Activated CD4-positive, alpha-beta memory T cell treated with anti-CD3 and anti-CD28 coated beads, Interleukin-2, amount 10 ng/mL, durations not matched to agents 7 days and 5 days (primary cell): ENCODE measurements at regions not wholly inside any gene's neighbourhood (a gene's known extent, or its start where the extent isn't known, plus 50 kb on each side); places are given as distances from the start of the nearest gene placed in this dataset.

Experiments used
- CTCF ChIA-PET: fragments of 350-600 bp; sonication (Branson Sonifier 250); formaldehyde crosslinking; loops from one replicate; lab custom pipeline; 2021; ENCODE audit warnings: antibody characterized with exemption, inconsistent platforms; lab: Charles Lee
- POLR2A ChIA-PET: fragments of 350-600 bp; sonication (Branson Sonifier 250); formaldehyde crosslinking; loops from one replicate; lab custom pipeline; 2021; ENCODE audit warnings: antibody characterized with exemption; lab: Charles Lee
- DNase-seq: peaks from one replicate; pipeline ENCODE4 v3.0.0-alpha.2; 2020
- H3K27ac Mint-ChIP-seq: one replicate; pipeline ENCODE4 v1.8.0; 2021; ENCODE audit warnings: mild to moderate bottlenecking, mixed read lengths
- H3K27me3 Mint-ChIP-seq: one replicate; pipeline ENCODE4 v1.8.0; 2021; ENCODE audit warnings: mixed read lengths
- H3K36me3 Mint-ChIP-seq: one replicate; pipeline ENCODE4 v1.8.0; 2021; ENCODE audit warnings: low read depth, mixed read lengths
- H3K4me1 Mint-ChIP-seq: one replicate; pipeline ENCODE4 v1.8.0; 2021; ENCODE audit warnings: mixed read lengths
- H3K4me3 Mint-ChIP-seq: one replicate; pipeline ENCODE4 v1.8.0; 2021; ENCODE audit warnings: mild to moderate bottlenecking, mixed read lengths
- H3K9me3 Mint-ChIP-seq: one replicate; pipeline ENCODE4 v1.8.0; 2021; ENCODE audit warnings: mixed read lengths

GRCh38 chr13:72253754-72254153 is 386.8 kb upstream of the DACH1 start:
- no peaks in the 10 kb centered on the region for H3K4me1 Mint-ChIP-seq
- H3K27me3 Mint-ChIP-seq = no peaks in the 10 kb centered on the region
- H3K36me3 Mint-ChIP-seq = no peaks in the 10 kb centered on the region
- no peak overlapping the region for H3K4me3 Mint-ChIP-seq
- DNase-seq = no peak
- no peak overlapping the region for H3K27ac Mint-ChIP-seq
- POLR2A ChIA-PET = no interaction called here
- no peaks in the 10 kb centered on the region for H3K9me3 Mint-ChIP-seq
- CTCF ChIA-PET = no interaction called here

GRCh38 chr13:72246396-72246795 is 379.4 kb upstream of the DACH1 start:
- POLR2A ChIA-PET = no interaction called here
- Mint-ChIP-seq H3K4me3 (no peak overlapping the region), H3K4me1 (no peaks in the 10 kb centered on the region), H3K27me3 (no peaks in the 10 kb centered on the region), H3K27ac (no peak overlapping the region), H3K9me3 (no peaks in the 10 kb centered on the region), H3K36me3 (no peaks in the 10 kb centered on the region)
- CTCF ChIA-PET = no interaction called here
- no peak for DNase-seq

GRCh38 chr13:72244788-72245187 is 377.8 kb upstream of the DACH1 start:
- Mint-ChIP-seq H3K27ac (no peak overlapping the region), H3K36me3 (no peaks in the 10 kb centered on the region), H3K27me3 (no peaks in the 10 kb centered on the region), H3K9me3 (no peaks in the 10 kb centered on the region), H3K4me1 (no peaks in the 10 kb centered on the region), H3K4me3 (no peak overlapping the region)
- ChIA-PET POLR2A (no interaction called here), CTCF (no interaction called here)
- no peak for DNase-seq

- DNase-seq = no peak
- H3K27me3 Mint-ChIP-seq = no peaks in the 10 kb centered on the region
- no peak overlapping the region for H3K4me3 Mint-ChIP-seq
- CTCF ChIA-PET = no interaction called here
- no peaks in the 10 kb centered on the region for H3K36me3 Mint-ChIP-seq
- POLR2A ChIA-PET = no interaction called here
- H3K27ac Mint-ChIP-seq = no peak overlapping the region
- H3K4me1 Mint-ChIP-seq = no peaks in the 10 kb centered on the region
- H3K9me3 Mint-ChIP-seq = no peaks in the 10 kb centered on the region
Measured at GRCh38 chr13:72230131-72230530, 363.1 kb upstream of the DACH1 start.

DNA sequence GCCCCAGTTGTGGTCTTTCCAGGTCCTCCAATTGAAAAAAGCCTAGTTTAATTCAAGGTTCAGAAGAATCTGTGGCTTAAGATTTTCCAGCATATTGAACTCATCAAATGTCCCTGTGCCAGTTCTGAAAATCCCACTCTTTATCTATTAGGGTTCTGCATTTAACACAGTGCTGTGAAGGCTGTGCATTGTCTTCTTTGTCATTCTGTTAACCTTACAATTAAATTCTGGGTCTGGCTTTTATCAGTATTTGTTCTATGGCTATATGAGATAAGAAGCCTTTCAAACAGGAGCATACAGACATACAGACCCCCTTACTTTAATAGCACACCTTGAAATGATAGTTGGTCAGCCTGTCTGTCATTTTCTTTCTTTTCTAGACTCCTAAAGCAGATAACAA is 362.1 kb upstream of the DACH1 start:
- Mint-ChIP-seq H3K27me3 (no peaks in the 10 kb centered on the region), H3K9me3 (no peaks in the 10 kb centered on the region)

DNA sequence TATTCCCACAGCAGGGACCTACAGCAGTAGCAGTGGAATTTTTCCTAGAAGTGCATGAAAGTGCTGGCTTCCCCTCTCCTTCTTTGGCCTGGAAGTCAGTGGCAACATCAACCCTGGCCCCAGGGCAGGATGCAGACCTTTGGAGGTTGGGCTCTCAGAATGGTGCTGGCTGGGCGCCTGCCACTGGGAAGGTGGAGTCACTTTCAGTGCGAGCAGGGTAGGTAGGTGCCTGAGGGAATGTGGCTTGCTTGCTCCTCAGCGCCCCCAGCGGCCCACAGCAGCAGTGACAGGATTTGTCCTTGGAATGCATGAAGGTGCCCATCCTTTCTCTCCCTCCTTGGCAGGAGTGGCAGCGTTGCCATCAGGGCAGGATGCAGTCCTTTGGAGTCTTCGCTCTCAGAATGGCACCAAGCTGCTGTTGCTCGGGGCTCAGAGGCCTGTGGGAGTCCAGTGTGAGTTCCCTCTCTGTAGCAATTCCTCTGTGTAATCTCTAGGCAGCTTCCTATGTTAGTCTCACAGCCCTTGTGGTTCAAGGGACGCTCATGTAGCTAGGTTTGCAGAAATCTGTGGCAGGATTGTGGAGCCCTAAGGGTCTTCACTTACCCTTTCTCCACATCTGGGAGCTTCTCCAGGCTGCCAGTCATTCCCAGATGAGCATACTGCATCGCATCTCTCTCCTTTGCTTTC is 354.4 kb upstream of the DACH1 start:
- H3K4me3 Mint-ChIP-seq = no peak overlapping the region
- H3K36me3 Mint-ChIP-seq = no peaks in the 10 kb centered on the region
- H3K4me1 Mint-ChIP-seq = no peaks in the 10 kb centered on the region
- no peak overlapping the region for H3K27ac Mint-ChIP-seq
- H3K9me3 Mint-ChIP-seq = peaks cover 2% of the 10 kb centered on the region
- no peak for DNase-seq
- no peaks in the 10 kb centered on the region for H3K27me3 Mint-ChIP-seq
- ChIA-PET CTCF (no interaction called here), POLR2A (no interaction called here)

More for the DNA sequence above, 362.1 kb upstream of the DACH1 start:
- Mint-ChIP-seq H3K27ac (no peak overlapping the region), H3K4me3 (no peak overlapping the region), H3K4me1 (no peaks in the 10 kb centered on the region), H3K36me3 (no peaks in the 10 kb centered on the region)
- no peak for DNase-seq
- ChIA-PET CTCF (no interaction called here), POLR2A (no interaction called here)

DNA sequence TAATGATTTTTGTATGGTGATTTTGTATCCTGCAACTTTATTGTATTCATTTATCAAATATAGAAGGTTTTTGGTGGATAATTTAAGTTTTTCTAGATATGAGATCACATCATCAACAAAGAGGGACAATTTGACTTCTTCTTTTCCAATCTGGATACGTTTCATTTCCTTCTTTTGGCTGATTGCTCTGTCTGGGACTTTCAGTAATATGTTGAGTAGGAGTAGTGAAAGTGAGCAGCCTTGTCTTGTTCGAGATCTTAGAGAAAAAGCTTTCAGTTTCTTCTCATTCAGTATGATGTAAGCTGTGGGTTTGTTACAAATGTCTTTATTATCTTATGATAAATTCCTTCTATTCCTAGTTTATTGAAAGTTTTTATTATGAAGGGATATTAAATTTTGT is 352.0 kb upstream of the DACH1 start:
- H3K27me3 Mint-ChIP-seq = no peaks in the 10 kb centered on the region
- DNase-seq = no peak
- H3K9me3 Mint-ChIP-seq = peaks cover 2% of the 10 kb centered on the region
- POLR2A ChIA-PET = no interaction called here
- H3K4me3 Mint-ChIP-seq = no peak overlapping the region
- no peaks in the 10 kb centered on the region for H3K36me3 Mint-ChIP-seq
- CTCF ChIA-PET = no interaction called here
- H3K27ac Mint-ChIP-seq = no peak overlapping the region
- H3K4me1 Mint-ChIP-seq = no peaks in the 10 kb centered on the region

DNA sequence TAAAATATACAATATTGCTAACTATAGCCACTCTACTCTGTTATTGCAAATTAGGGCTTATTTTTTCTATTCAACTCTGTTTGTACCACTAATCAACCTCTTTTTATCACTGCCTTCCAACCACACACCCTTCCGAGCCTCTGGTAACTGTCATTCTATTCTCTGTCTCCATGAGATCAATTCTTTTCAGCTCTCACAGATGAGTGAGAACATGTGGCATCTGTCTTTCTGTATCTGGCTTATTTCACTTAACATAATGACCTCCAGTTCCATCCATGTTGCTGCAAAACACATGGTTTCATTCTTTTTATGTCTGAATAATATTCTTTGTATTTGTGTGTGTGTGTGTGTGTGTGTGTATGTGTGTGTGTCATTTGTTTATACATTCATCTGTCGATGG is 350.1 kb upstream of the DACH1 start:
- Mint-ChIP-seq H3K27me3 (no peaks in the 10 kb centered on the region), H3K9me3 (peaks cover 2% of the 10 kb centered on the region), H3K4me3 (no peak overlapping the region), H3K4me1 (no peaks in the 10 kb centered on the region), H3K36me3 (no peaks in the 10 kb centered on the region), H3K27ac (no peak overlapping the region)
- no peak for DNase-seq
- ChIA-PET POLR2A (no interaction called here), CTCF (no interaction called here)

DNA sequence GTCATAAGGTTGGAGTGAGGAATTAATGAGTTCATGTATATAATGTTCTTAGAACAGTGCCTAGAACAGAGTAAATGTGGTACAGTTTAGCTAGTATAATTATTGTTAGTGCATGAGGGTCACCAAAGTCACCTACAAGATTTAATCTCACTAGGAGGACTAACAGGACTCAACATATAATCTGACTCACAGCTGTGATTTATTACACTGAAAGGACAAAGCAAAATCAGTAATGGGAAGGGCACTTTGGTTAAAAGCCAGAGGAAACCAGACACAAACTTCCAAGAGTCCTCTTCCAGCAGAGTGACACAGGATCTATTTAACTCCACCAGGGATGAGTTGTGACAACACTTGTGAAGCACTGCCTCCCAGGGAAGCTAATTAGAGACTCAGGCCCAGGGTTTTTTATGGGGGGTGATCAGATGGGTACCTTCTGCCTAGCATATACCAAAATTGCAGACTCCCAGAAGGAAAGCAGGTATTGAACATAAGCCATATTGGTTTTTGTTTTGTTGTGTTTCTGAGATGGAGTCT is 341.2 kb upstream of the DACH1 start:
- Mint-ChIP-seq H3K9me3 (no peaks in the 10 kb centered on the region), H3K4me3 (no peak overlapping the region), H3K27ac (no peak overlapping the region), H3K4me1 (no peaks in the 10 kb centered on the region), H3K36me3 (no peaks in the 10 kb centered on the region), H3K27me3 (no peaks in the 10 kb centered on the region)
- DNase-seq = no peak
- ChIA-PET POLR2A (no interaction called here), CTCF (no interaction called here)

GRCh38 chr13:72205773-72206172 is 338.8 kb upstream of the DACH1 start:
- DNase-seq = no peak
- H3K9me3 Mint-ChIP-seq = no peaks in the 10 kb centered on the region
- H3K4me3 Mint-ChIP-seq = no peak overlapping the region
- H3K4me1 Mint-ChIP-seq = no peaks in the 10 kb centered on the region
- no peaks in the 10 kb centered on the region for H3K27me3 Mint-ChIP-seq
- no peak overlapping the region for H3K27ac Mint-ChIP-seq
- POLR2A ChIA-PET = no interaction called here
- CTCF ChIA-PET = no interaction called here
- H3K36me3 Mint-ChIP-seq = no peaks in the 10 kb centered on the region

DNA sequence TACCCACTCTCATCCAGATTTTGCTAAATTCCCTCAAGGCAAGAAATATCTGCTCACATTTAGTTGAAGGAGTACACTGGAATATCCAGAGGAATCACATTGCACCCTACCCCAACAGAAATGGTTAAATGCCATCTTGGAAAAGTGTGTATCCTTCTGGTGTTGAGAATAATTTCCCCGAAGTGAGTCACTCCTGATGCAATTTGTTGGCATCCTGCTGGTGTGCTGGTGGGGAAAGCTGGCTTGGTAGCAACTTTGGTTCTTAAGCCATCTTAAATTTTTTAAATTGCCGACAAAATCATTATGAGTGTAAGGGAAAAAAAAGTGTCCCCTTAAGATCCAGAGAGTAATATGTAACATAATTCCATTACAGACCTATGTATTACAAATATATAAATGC is 337.3 kb upstream of the DACH1 start:
- no peaks in the 10 kb centered on the region for H3K9me3 Mint-ChIP-seq
- no peak overlapping the region for H3K4me3 Mint-ChIP-seq
- H3K27ac Mint-ChIP-seq = no peak overlapping the region
- no peaks in the 10 kb centered on the region for H3K27me3 Mint-ChIP-seq
- no peak for DNase-seq
- POLR2A ChIA-PET = no interaction called here
- no peaks in the 10 kb centered on the region for H3K4me1 Mint-ChIP-seq
- no peaks in the 10 kb centered on the region for H3K36me3 Mint-ChIP-seq
- CTCF ChIA-PET = no interaction called here

DNA sequence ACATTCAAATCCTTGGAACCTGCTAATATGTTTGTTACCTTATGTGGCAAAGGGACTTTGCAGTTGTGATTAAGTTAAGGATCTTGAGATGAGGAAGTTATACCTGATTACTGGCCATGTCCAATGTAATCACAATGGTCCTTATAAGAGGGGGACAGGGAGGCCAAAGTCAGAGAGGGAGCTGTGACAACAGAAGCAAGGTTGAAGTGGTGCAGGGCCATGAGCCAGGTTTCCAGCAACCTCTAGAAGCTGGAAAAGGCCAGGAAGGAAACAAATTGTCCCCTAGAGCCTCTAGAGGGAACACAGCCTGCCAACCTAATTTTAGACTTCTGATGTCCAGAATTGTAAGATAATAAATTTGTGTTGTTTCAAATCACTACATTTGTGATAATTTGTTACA is 334.7 kb upstream of the DACH1 start:
- H3K27ac Mint-ChIP-seq = no peak overlapping the region
- H3K4me3 Mint-ChIP-seq = no peak overlapping the region
- no peaks in the 10 kb centered on the region for H3K4me1 Mint-ChIP-seq
- CTCF ChIA-PET = no interaction called here
- POLR2A ChIA-PET = no interaction called here
- H3K9me3 Mint-ChIP-seq = no peaks in the 10 kb centered on the region
- no peaks in the 10 kb centered on the region for H3K27me3 Mint-ChIP-seq
- no peak for DNase-seq
- no peaks in the 10 kb centered on the region for H3K36me3 Mint-ChIP-seq

GRCh38 chr13:72199640-72200039 is 332.6 kb upstream of the DACH1 start:
- Mint-ChIP-seq H3K4me1 (no peaks in the 10 kb centered on the region), H3K4me3 (no peak overlapping the region), H3K27me3 (no peaks in the 10 kb centered on the region), H3K27ac (no peak overlapping the region), H3K36me3 (no peaks in the 10 kb centered on the region), H3K9me3 (no peaks in the 10 kb centered on the region)
- ChIA-PET CTCF (no interaction called here), POLR2A (interaction anchor here (0.5 kb wide), 1 partner anchor 36 kb away, joined by 3 read pairs; no protein-coding TSS in a partner anchor)
- DNase-seq = no peak

- ChIA-PET POLR2A (interaction anchor here (0.5 kb wide), 1 partner anchor 35 kb away, joined by 3 read pairs; no protein-coding TSS in a partner anchor), CTCF (no interaction called here)
- no peak overlapping the region for H3K4me3 Mint-ChIP-seq
- no peaks in the 10 kb centered on the region for H3K27me3 Mint-ChIP-seq
- no peaks in the 10 kb centered on the region for H3K36me3 Mint-ChIP-seq
- H3K4me1 Mint-ChIP-seq = no peaks in the 10 kb centered on the region
- DNase-seq = no peak
- no peaks in the 10 kb centered on the region for H3K9me3 Mint-ChIP-seq
- H3K27ac Mint-ChIP-seq = no peak overlapping the region
Measured at GRCh38 chr13:72198967-72199560, 332.1 kb upstream of the DACH1 start.
